Astrocyte of the spinal cord (primary cell): ENCODE measurements at regions not wholly inside any gene's neighbourhood (a gene's known extent, or its start where the extent isn't known, plus 50 kb on each side); places are given as distances from the start of the nearest gene placed in this dataset.

Experiments
- DNase-seq: peaks from one replicate; pipeline ENCODE4 v3.0.0; 2011; ENCODE audit warnings: low read depth, low spot score
- H3K4me3 ChIP-seq: 2 replicates; pipeline ENCODE4 v1.5.1; 2011; ENCODE audit warnings: low read depth, mild to moderate bottlenecking, low read length, moderate library complexity
- in situ Hi-C: cut with HindIII; loops from 2 replicates; pipeline ENCODE4 v1.10.0; 2017; ENCODE audit warnings: low sequenced_read_pairs
- TF ChIP-seq, protein P1 (sequence below): IDR thresholded peaks from 2 replicates; pipeline ENCODE4 v1.5.1; 2012; ENCODE audit warnings: low read depth, mild to moderate bottlenecking, low read length, inconsistent platforms

DNA sequence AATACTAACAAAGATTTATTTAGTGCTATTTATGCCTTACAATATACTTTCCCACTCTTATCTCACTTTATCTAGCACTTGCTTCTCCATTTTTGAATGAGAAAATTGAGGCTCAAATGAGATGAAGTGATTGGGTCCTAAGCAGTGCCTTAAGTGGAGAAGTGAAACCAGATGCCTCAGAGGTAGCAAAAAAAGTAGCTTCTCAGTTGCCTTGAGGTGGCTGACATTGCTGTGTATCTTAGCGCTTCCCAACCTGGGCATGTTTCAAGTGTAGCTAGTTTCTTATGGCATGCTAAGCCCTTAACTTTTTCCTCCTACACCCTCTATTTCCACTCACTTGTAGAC is 390.4 kb downstream of the OMA1 start:
- no peak overlapping the region for H3K4me3 ChIP-seq
- TF ChIP-seq, protein P1, sequence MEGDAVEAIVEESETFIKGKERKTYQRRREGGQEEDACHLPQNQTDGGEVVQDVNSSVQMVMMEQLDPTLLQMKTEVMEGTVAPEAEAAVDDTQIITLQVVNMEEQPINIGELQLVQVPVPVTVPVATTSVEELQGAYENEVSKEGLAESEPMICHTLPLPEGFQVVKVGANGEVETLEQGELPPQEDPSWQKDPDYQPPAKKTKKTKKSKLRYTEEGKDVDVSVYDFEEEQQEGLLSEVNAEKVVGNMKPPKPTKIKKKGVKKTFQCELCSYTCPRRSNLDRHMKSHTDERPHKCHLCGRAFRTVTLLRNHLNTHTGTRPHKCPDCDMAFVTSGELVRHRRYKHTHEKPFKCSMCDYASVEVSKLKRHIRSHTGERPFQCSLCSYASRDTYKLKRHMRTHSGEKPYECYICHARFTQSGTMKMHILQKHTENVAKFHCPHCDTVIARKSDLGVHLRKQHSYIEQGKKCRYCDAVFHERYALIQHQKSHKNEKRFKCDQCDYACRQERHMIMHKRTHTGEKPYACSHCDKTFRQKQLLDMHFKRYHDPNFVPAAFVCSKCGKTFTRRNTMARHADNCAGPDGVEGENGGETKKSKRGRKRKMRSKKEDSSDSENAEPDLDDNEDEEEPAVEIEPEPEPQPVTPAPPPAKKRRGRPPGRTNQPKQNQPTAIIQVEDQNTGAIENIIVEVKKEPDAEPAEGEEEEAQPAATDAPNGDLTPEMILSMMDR = no peak
- in situ Hi-C loops = no loop called here
- DNase-seq = no peak

DNA sequence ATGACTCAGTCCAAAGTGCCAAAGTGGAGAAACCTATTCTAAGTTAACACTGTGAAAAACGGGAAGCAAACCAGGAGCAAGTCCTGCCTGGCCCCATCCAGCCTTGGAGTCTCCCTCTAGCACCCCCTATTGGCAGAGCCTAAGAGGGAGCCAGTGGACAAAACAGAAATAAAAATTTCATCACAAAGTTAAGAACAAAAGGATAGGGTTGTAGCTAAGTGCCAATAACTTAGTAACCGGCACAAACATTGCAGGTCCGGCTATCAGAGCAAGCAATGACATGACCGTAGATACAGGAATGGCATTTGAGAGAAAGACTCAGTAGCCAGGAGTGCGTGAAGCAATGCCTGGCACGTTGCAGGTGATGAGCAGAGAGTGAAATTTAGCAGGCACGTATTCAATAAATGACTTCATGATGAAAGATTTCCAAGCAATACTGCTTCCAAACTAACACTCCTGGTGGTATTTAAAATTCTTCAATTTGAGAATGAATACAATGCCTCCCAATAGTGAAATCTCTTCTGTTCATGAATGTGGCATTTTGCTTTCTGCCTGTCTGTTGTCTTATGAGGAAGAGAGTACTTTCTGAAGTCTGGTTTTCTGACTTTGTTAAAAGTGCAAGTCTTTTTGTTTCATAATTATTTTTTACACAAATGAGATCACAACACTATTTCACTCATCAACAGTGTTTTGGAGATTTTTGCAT is 391.0 kb downstream of the OMA1 start:
- DNase-seq = no peak
- no peak overlapping the region for H3K4me3 ChIP-seq
- TF ChIP-seq, protein P1 = peak; percentile 23
- in situ Hi-C loops = no loop called here

DNA sequence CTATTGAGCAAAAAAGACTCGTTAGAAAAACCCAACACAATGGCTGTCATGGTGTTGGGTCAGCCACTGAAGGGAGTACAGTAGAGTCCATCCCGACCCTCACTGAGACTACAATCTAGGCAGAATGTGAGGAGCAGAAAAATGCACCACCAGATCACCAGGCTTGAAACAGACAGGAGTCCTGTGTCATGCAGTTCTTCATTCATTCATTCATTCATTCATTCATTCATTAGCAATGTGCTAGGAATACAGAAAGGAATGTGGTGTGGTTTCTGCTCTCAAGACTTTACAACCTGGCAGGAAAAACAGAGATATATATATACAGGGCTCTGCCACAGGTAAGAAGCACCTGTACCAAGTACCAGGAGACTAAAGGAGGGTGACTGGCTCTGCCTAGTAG is 392.3 kb downstream of the OMA1 start:
- TF ChIP-seq, protein P1 = no peak
- no peak for DNase-seq
- no peak overlapping the region for H3K4me3 ChIP-seq
- in situ Hi-C loops = no loop called here

DNA sequence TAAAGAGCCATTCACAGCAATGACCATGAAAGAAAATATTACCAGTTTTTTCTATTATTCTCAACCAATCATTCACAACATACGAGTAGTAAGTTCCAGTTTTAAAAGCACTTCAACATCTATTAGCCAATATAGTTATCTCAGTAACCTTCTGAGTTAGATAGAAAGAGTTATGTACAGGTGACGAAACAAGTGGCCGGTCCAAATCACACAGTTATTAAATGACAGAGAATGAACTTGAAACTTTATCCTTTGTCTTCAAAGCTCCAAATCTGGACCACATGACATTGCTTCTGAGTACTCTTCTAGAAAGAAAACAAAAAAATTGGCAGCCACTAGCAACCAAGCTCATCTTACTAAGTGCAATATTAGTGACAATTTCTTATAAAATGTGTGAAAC is 393.8 kb downstream of the OMA1 start:
- TF ChIP-seq, protein P1 = no peak
- no peak for DNase-seq
- H3K4me3 ChIP-seq = no peak overlapping the region
- in situ Hi-C loops = no loop called here

DNA sequence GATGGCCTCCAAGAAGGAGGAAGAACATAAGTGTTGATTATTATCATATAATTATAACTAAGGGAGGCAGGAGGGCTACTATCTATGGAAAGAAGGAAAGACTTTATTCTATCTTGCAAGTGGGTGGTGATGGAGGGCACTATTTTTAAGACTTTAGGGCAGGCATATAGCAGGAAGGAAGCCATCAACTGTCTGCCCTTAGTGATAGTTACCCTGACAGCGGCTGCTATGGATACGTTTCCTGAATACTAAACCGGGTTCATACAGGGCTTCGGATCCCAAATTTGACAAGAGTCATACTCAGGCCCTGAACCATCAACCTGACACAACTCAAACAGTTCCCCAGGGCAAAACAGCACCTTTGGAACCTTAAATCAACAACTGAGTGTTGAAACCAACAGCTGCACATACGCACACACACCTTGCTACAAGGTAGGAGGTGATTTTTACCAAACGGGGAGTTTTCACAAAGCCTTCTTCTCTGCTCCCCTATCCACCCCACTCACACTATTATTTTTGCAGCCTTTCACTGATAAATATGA is 397.2 kb downstream of the OMA1 start:
- TF ChIP-seq, protein P1 = no peak
- H3K4me3 ChIP-seq = no peak overlapping the region
- DNase-seq = no peak
- in situ Hi-C loops = no loop called here

DNA sequence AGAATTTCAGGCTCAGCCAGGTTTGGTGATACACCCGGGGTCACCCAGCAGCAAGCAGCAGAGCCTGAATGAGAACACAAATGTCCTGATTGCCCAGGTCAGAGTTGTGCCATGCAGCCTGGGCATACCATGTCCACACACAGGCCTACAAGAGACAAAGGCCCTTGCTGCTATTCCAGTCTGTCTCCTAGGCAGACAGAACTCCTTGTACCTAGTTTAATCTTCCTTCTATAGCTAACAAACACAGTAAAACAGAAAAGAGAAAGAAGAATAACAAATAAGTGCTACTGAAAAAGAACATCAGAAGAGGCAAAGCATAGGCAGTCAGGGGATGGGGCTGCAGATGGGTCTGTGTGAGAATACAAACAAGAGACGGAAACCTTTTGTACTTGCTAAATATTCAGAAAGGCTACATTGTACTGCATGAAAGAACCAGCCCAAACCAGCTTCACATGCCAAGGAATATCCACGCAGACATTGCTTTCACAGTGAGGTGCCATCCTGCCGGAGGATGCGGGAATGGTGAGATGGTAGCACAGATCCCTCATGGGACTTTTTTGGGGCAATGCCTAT is 401.7 kb downstream of the OMA1 start:
- H3K4me3 ChIP-seq = no peak overlapping the region
- TF ChIP-seq, protein P1 = no peak
- no peak for DNase-seq
- in situ Hi-C loops = no loop called here
